Stimulated activated CD4-positive, alpha-beta T cell treated with anti-CD3 and anti-CD28 coated beads, Interleukin-12 subunit alpha, Interleukin-12 subunit beta, amount 100 ng/mL, for 24 hours (primary cell): ENCODE measurements at regions not wholly inside any gene's neighbourhood (a gene's known extent, or its start where the extent isn't known, plus 50 kb on each side); places are given as distances from the start of the nearest gene placed in this dataset.

Source experiments
- DNase-seq, 2 experiments: peaks; one replicate each; pipeline ENCODE4 v3.0.0-alpha.2; 2020; ENCODE audit warnings: low read depth in 2 of 2

DNA sequence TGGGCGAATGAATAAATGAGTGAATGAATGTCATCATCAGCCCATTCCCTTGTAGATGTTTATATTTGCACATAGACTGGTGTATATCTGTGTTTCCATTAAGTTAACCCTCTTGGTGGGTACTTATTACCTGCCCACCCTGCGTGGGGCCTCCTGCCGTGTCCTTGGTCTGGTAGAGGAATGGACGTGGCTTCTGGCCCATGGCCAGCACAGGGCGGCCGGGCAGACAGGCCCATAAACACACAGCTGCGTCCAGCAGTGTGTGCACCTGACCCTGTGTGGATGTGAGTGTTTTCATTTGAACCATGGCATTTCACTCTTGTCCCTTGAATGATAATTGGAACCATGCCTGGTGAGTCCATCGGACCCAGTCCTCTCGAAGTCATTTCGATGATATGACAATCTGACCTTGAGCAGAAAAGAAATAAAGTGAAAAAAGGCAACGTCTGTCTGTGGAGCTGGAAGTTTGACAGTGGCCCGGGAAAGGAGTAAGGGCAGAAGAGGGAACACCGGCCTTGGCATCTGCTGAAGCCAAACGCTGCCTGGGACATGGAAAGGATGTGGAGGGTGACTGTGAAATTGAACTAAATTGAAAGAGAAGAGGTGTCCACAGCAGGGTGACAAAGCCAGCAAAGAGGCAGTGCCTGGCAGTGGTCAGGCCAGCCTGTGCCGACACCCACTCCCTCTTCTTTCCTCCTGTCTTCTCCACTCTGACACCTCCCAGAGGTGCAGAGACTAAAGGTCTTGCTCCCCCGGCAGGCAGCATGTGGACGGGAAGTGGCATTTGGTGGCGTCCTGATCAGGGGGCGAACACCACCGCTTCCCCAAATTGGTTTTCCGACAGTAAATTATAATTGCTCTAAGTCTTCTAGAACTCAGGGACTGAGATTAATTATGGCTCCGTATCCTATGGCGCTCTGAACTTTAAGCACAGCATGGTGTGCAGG lies 199.0 kb upstream of the ZMIZ1 start:
- DNase-seq: no peak

DNA sequence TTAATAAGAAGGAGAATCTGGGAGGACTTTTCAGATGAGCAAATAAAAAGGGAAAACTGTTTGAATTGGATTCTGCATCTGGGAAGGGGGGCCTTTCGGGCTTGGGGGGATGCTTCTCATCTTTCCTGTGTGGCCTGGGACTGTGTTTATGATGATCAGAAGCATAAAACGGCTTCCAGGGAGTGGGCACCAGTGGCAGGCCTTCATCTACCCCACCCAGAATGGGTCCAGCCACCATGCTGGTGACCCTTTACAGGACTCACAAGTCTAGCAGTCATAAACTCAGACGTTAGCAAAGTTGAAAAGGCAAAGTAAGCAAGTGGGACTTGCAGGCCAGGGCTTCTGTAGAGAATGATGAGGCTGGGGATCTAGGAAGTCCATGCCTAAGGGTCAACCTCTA lies 198.3 kb upstream of the ZMIZ1 start:
- no peak for DNase-seq

- no peak for DNase-seq
These were observed 197.0 kb upstream of the ZMIZ1 start for GRCh38 chr10:78871796-78872195.

GRCh38 chr10:78873413-78873812 lies 195.4 kb upstream of the ZMIZ1 start:
- DNase-seq: no peak

DNA sequence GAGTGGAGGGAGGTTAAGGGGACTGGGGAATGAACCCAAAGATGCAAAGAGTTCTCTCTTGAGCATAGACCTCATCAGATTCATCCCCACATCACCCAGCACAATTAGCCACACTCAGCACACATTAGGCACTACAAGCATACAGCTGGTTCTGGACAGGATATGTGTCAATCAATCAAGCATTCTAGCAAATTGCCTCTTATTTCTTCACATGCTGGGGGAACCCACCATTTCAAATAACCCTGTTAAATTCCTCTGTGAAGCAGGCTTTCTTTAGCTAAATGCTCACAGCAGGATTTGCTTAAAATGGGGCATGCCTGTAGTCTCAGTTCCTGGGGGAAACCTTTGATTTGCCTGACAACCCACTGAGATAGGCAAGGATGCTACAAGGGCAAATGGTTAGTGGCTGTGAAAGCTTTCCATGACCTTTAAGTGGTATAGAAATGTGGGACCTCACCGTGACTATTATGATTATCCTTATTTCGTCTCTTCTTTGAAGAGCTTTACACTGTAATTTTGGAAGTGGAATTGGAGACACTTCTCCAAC lies 193.4 kb upstream of the ZMIZ1 start:
- DNase-seq: no peak

- no peak for DNase-seq
These were observed 192.8 kb upstream of the ZMIZ1 start for GRCh38 chr10:78875932-78876331.

GRCh38 chr10:78876449-78876848 lies 192.3 kb upstream of the ZMIZ1 start:
- no peak for DNase-seq

- DNase-seq: no peak
These were observed 189.1 kb upstream of the ZMIZ1 start for GRCh38 chr10:78879621-78880020.

DNA sequence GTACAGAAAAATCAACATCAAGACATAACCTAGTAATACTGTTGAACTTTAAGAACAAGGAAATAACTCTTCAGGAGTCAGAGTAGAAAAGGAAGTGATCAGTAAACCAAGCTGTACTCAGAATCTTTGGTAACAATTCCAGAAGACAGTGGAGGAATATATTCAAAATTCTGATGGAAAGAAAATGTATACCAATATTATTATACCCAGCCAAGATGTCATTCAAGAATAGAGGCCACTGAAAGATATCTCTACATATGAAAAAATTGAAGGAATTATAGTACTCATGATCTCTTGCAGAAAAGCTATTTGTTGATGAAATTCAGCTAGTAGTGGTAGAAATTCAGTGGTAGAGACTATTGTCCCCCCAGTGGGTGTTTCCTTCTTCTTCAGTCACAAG lies 182.6 kb upstream of the ZMIZ1 start:
- DNase-seq: no peak

DNA sequence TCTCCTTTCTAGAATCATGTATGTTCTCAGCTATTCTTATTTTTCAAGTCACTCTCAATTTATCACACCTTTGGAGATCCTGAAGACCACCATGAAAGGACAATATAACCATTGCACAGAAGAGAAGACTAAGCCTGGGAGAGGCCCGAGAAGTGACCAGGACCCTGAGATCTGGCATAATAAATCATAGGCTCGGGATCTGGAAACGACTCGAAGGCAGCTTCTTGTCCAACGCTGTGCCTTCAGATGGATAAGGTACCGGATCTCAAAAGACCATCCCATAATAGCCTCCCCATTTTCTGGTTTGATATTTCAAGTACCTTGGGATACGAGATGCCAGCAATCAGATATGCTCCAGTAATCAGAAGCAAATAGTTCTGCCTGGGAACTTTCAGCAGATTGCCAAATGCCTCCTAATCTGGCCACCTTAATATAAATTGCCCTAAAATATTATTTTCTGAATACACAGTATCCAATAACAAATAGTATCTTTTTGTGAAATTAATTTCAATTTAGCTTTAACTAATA lies 179.2 kb upstream of the ZMIZ1 start:
- no peak for DNase-seq

DNA sequence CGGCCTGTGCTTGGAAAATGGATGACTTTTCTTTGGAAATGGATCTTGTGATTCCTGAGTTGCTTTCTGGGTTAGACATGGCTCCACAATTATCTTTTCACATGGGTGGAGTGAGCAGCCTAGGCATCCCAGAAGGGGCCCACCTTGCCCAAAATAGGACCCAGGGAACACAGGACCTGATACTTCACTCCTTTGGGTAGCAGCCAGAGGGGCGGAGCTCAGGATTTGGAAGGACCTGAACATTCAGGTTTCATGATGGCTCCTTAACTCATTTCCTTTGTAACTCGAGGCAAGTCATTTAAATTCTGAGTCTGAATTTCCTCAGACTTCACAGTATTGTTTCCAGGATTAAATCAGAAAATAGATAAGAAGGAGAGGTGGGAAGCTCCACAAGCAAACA lies 178.3 kb upstream of the ZMIZ1 start:
- no peak for DNase-seq

- no peak for DNase-seq
These were observed 177.0 kb upstream of the ZMIZ1 start for GRCh38 chr10:78891741-78892140.

GRCh38 chr10:78892338-78893176 lies 176.2 kb upstream of the ZMIZ1 start:
- no peak for DNase-seq

DNA sequence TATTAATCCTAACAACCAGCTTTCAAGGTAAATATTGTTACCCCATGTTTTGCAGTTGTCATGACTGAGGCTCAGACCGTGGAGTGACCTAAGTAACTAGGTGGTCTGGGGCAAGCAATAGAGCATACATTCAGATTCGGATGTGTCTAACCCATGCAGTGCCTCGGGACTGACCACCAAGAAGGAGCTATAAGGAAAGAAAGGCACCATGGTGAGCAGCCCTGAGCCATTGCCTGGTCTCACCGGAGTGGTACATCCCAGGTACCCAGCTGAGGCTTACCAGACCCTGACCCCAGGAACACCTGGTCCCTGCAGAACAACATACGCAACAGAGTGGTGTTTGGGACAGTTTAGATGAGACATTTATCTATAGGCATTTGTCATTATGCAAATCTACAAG lies 175.5 kb upstream of the ZMIZ1 start:
- no peak for DNase-seq

DNA sequence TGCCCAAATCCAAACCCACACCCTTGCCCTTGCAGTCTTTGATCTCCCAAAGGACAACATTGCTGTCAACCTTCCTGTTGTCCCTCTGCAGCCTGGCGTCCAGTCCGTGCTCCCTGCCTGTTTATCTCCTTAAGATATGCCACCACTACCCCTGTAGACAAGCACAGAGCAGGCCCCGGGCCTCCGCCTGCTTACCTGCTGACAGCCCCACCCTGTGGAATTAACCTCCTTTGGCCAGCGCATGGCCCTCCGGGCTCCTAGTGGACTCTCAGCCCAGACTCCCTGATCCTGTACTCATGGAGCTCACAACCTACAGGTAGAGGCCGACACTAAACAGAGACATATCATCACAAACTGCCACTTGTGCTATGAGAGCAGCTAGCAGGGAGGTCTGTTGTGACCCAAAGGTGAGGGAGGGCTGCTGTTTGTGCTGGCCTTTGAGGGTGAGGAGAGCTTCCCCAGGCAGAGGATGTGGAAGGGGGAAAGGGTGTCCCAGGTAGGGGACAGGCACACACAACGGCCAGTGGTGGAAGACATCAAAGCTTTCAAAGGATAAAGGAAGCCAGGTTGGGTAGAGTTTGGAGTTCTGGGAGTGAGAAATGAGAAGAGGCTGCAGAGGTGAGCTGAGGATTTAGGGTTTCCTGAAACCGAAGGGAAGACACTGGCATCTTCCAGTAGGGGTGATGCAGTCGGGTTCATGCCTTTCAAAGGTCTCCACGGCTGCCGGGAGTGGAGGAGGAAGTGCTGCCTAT lies 174.5 kb upstream of the ZMIZ1 start:
- DNase-seq: no peak

DNA sequence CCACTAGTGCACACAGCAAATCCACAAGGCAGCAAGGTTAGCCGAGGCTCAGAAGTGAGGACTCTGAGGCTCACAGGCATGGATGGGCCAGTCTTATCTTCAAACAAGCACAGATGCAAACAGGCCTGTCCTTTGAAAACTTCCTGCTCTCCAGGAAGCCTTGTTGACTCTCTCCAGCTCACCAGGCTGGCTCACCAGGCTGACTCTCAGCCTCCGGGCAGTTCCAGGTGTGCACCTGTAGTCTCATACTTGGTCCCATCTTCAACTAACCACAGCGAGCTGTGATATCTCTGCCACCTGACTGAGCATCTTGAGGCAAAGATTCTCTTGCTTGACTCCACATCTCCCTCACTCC lies 173.9 kb upstream of the ZMIZ1 start:
- DNase-seq: no peak

DNA sequence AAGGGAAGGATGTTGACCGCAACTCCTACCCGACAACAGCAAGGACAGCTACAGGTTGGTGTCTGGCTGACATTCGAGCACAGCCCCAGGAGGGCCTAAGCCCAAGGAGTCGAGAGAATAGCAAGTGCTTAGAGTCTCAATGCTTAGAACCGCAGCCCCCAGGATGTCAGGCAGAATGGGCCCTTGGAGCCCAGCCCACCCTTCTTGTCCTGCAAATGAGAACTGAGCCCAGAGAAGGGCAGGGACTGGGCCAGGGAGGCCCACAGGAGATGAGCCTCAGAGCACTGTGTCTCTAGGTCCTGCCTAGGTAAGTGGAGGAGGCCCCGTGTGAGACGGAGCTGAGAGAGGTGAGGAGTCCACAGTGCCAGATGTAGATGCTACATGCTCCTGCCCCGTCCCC lies 173.3 kb upstream of the ZMIZ1 start:
- DNase-seq: no peak

DNA sequence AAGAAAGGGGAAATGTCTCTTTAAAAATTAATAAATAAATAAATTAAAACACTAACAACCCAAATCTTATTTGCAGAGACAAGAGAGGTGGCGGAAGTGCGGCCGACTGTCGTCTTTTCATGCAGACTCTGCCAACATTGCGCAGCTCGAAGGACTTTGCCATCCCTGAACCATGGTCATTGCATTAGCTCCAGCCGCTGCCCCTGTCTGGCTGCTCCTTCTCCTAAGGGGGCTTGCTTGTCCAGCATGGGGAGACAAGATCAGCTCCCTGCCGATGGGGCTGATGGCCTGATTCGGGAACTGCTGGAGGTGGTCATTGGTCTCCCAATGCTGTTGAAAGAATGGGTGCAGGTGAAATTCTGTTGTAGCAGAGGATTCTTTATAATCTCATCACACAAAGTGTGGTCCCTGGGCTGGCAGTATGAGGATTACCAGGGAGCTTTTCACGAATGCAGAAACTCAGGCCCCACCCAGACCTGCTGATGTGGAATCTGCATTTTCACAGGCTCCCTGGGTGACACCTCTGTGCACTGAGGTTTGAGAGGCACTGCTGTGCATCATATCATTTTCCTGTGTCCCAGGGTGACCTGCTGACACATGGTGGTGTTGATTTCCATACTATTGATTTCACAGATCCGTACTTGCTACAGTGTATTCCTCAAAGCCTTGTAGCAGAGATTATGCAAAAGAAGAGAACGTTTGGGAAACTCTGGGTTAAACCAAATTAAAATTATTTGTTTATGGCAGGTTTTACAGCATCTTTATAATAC lies 172.4 kb upstream of the ZMIZ1 start:
- DNase-seq: no peak

- no peak for DNase-seq
These were observed 170.2 kb upstream of the ZMIZ1 start for GRCh38 chr10:78898341-78899097.

- no peak for DNase-seq
These were observed 169.5 kb upstream of the ZMIZ1 start for GRCh38 chr10:78899098-78899754.
